IMR-90 (cell line): ENCODE measurements at regions not wholly inside any gene's neighbourhood (a gene's known extent, or its start where the extent isn't known, plus 50 kb on each side); places are given as distances from the start of the nearest gene placed in this dataset.

ENCODE experiments used
- ATAC-seq: fragments of 200-7000 bp; cut with Tn5 transposase; 2 replicates; pipeline ENCODE4 v1.9.1; 2020; ENCODE audit warnings: low read depth, mild to moderate bottlenecking, moderate library complexity
- BruUV-seq: library from RNA; stranded (reverse); fragments of 400-500 nt; replicated peaks from 2 replicates; lab custom pipeline; 2021; lab: Mats Ljungman, UMichigan
- CTCF ChIA-PET: fragments of 300-600 bp; formaldehyde crosslinking; extraction: SDS; loops from one replicate; lab custom pipeline; 2021; ENCODE audit warnings: antibody characterized with exemption; lab: Yijun Ruan, JAX
- POLR2A ChIA-PET: fragments of 300-600 bp; sonication (Branson Sonifier 250); formaldehyde crosslinking; loops from one replicate; lab custom pipeline; 2022; ENCODE audit warnings: antibody characterized with exemption; ENCODE audit not compliant: unreplicated experiment; lab: Charles Lee
- DNase-seq: peaks from one replicate; pipeline ENCODE4 v3.0.0; 2013
- H2AFZ ChIP-seq: replicated peaks from 2 replicates; pipeline ENCODE3; 2013; ENCODE audit warnings: low read length, mild to moderate bottlenecking; ENCODE audit not compliant: poor library complexity
- H2AK5ac ChIP-seq: 2 replicates; pipeline ENCODE4 v1.6.1; 2013; ENCODE audit warnings: low read depth, low read length, inconsistent platforms
- H2AK9ac ChIP-seq: replicated peaks from 2 replicates; pipeline ENCODE3; 2013; ENCODE audit warnings: mild to moderate bottlenecking, low read depth, low read length, moderate library complexity; ENCODE audit not compliant: poor library complexity
- H2BK120ac ChIP-seq: 2 replicates; pipeline ENCODE4 v1.6.1; 2013; ENCODE audit warnings: low read depth, low read length, inconsistent platforms
- H2BK15ac ChIP-seq: 3 replicates; pipeline ENCODE4 v1.6.1; 2013; ENCODE audit warnings: low read depth, low read length, inconsistent platforms
- H2BK20ac ChIP-seq: 2 replicates; pipeline ENCODE4 v1.6.1; 2013; ENCODE audit warnings: low read depth, mild to moderate bottlenecking, inconsistent platforms, low read length, moderate library complexity
- H2BK5ac ChIP-seq: 2 replicates; pipeline ENCODE4 v1.6.1; 2013; ENCODE audit warnings: mild to moderate bottlenecking, low read depth, low read length, inconsistent platforms; ENCODE audit not compliant: poor library complexity, severe bottlenecking
- H3K14ac ChIP-seq: replicated peaks from 2 replicates; pipeline ENCODE4 v1.6.1; 2013; ENCODE audit warnings: low read depth, low read length, inconsistent platforms
- H3K18ac ChIP-seq: 2 replicates; pipeline ENCODE4 v1.6.1; 2013; ENCODE audit warnings: low read depth, low read length, control low read depth
- H3K23ac ChIP-seq: 2 replicates; pipeline ENCODE4 v1.6.1; 2013; ENCODE audit warnings: low read depth, low read length, inconsistent platforms
- H3K27ac ChIP-seq: 2 replicates; pipeline ENCODE4 v1.5.1; 2013; ENCODE audit warnings: mild to moderate bottlenecking, control low read depth, low read length; ENCODE audit not compliant: insufficient read depth
- H3K27me3 ChIP-seq: 2 replicates; pipeline ENCODE4 v1.6.1; 2013; ENCODE audit warnings: low read length; ENCODE audit not compliant: control insufficient read depth, insufficient read depth
- H3K36me3 ChIP-seq: 2 replicates; pipeline ENCODE4 v1.6.1; 2013; ENCODE audit warnings: low read length, mixed read lengths; ENCODE audit not compliant: control insufficient read depth, insufficient read depth
- H3K4ac ChIP-seq: 2 replicates; pipeline ENCODE4 v1.6.1; 2013; ENCODE audit warnings: low read depth, low read length, inconsistent platforms
- H3K4me1 ChIP-seq: 2 replicates; pipeline ENCODE4 v1.6.1; 2013; ENCODE audit warnings: low read length, mixed read lengths; ENCODE audit not compliant: control insufficient read depth, insufficient read depth
- H3K4me2 ChIP-seq: 2 replicates; pipeline ENCODE4 v1.6.1; 2013; ENCODE audit warnings: low read depth, mild to moderate bottlenecking, control low read depth, low read length, moderate library complexity
- H3K4me3 ChIP-seq: 2 replicates; pipeline ENCODE4 v1.5.1; 2013; ENCODE audit warnings: low read depth, mild to moderate bottlenecking, control low read depth, low read length, moderate library complexity; ENCODE audit not compliant: insufficient read depth
- H3K56ac ChIP-seq: 2 replicates; pipeline ENCODE4 v1.6.1; 2013; ENCODE audit warnings: low read length, inconsistent platforms; ENCODE audit not compliant: insufficient read depth; ENCODE audit errors: extremely low read depth
- H3K79me1 ChIP-seq, 2 experiments: 2 replicates each; pipeline ENCODE4 v1.6.1; 2013; ENCODE audit warnings: low read length in 2 of 2, inconsistent platforms in 1 of 2, low read depth in 1 of 2
- H3K9ac ChIP-seq: 2 replicates; pipeline ENCODE4 v1.6.1; 2013; ENCODE audit warnings: low read depth, low read length, control low read depth
- H3K9me1 ChIP-seq: 2 replicates; pipeline ENCODE4 v1.6.1; 2013; ENCODE audit warnings: low read length, inconsistent platforms; ENCODE audit not compliant: insufficient read depth
- H3K9me3 ChIP-seq: 2 replicates; pipeline ENCODE4 v1.6.1; 2013; ENCODE audit warnings: low read length; ENCODE audit not compliant: control insufficient read depth, insufficient read depth
- H4K20me1 ChIP-seq: 2 replicates; pipeline ENCODE4 v1.6.1; 2013; ENCODE audit warnings: low read length, inconsistent platforms; ENCODE audit not compliant: insufficient read depth
- H4K5ac ChIP-seq: 2 replicates; pipeline ENCODE4 v1.6.1; 2013; ENCODE audit warnings: mild to moderate bottlenecking, low read depth, low read length, control low read depth
- H4K8ac ChIP-seq, 2 experiments: 2 replicates each; pipeline ENCODE4 v1.6.1; 2013; ENCODE audit warnings: low read depth in 2 of 2, low read length in 2 of 2, control low read depth in 1 of 2, inconsistent platforms in 1 of 2
- H4K91ac ChIP-seq: 2 replicates; pipeline ENCODE4 v1.6.1; 2013; ENCODE audit warnings: low read depth, low read length, inconsistent platforms; ENCODE audit not compliant: insufficient read depth
- BHLHE40 ChIP-seq: fragments of 150-350 bp; IDR thresholded peaks from 2 replicates; pipeline ENCODE4 v1.6.1; 2016; ENCODE audit warnings: mild to moderate bottlenecking, low read depth, low read length
- WGBS, 2 experiments: methylation state at CpG; one replicate each; pipeline versions ENCODE4 v1.1.5 to v1.1.7; 2013; ENCODE audit warnings: missing lambda C conversion rate in 2 of 2; ENCODE audit not compliant: insufficient read length in 1 of 2; ENCODE audit errors: extremely low coverage in 2 of 2; 5-methylcytosine and 5-hydroxymethylcytosine counted together
- dilution Hi-C: fragments of 300-500 bp; cut with HindIII; formaldehyde crosslinking; loops from one replicate; pipeline ENCODE4 v1.14.3; 2018; ENCODE audit warnings: low sequenced_read_pairs; ENCODE audit not compliant: unreplicated experiment
- in situ Hi-C: fragments of 300-500 bp; cut with MboI; formaldehyde crosslinking; loops from 3 replicates; pipeline ENCODE4 v1.14.3; 2019; ENCODE audit warnings: low sequenced_read_pairs, inconsistent platforms, mixed read lengths
- intact Hi-C: fragments of 100-400 bp; cut with micrococcal nuclease; formaldehyde crosslinking; loops from 2 replicates; pipeline ENCODE4 v1.10.0; 2022
- TF ChIP-seq, protein P1 (sequence below): conservative IDR thresholded peaks from 2 replicates; pipeline ENCODE4 v1.5.1; 2012; ENCODE audit warnings: mild to moderate bottlenecking, low read depth, low read length, improper control_type of control experiment
- TF ChIP-seq, protein P2 (sequence below): fragments of 150-350 bp; IDR thresholded peaks from 2 replicates; pipeline ENCODE4 v1.6.1; 2016; ENCODE audit warnings: low read depth, mild to moderate bottlenecking, low read length, moderate library complexity, borderline replicate concordance

DNA sequence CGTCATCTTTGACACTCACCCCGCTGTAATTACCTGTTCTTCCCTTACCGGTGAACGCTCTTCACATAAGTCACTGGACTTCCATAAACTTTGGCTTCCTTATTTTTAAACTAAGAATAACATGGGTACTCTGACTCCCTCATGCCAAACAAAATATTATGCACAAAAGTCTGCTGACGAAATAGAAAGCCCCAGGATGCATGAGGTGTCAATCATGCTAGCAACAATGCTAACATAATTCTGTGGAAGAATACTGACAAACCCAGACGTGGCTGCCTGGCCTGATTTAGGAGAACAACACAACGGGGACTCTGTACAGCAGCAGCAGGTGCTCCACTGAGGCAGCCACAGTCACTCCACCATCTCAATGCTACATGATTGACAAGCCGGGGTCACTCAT lies 137.5 kb downstream of the CCDC71L start:
- no peak overlapping the region for H3K23ac ChIP-seq
- H2AK5ac ChIP-seq: no peak overlapping the region
- no peak overlapping the region for H4K91ac ChIP-seq
- dilution Hi-C loops: no loop called here
- in situ Hi-C loops: no loop called here
- H3K4me3 ChIP-seq: no peak overlapping the region
- H2BK120ac ChIP-seq: no peak overlapping the region
- no peak for ATAC-seq
- H3K14ac ChIP-seq: no peak overlapping the region
- H3K9me1 ChIP-seq: no peaks in the 10 kb centered on the region
- BruUV-seq: no TSS peak
- H3K36me3 ChIP-seq: no peaks in the 10 kb centered on the region
- H2BK15ac ChIP-seq: no peak overlapping the region
- no peak for DNase-seq
- H2BK20ac ChIP-seq: no peak overlapping the region
- H3K4me2 ChIP-seq: no peak overlapping the region
- ChIA-PET POLR2A (no interaction called here), CTCF (no interaction called here)
- 33% methylated on average over 1 of the region's 8 CpGs; no CpG with 5 or more reads in 1 of the 2 experiments for WGBS, 2 experiments
- H3K4ac ChIP-seq: no peak overlapping the region
- no peaks in the 10 kb centered on the region for H4K20me1 ChIP-seq
- no peak overlapping the region for H2BK5ac ChIP-seq
- H3K18ac ChIP-seq: no peak overlapping the region
- TF ChIP-seq, protein P1, sequence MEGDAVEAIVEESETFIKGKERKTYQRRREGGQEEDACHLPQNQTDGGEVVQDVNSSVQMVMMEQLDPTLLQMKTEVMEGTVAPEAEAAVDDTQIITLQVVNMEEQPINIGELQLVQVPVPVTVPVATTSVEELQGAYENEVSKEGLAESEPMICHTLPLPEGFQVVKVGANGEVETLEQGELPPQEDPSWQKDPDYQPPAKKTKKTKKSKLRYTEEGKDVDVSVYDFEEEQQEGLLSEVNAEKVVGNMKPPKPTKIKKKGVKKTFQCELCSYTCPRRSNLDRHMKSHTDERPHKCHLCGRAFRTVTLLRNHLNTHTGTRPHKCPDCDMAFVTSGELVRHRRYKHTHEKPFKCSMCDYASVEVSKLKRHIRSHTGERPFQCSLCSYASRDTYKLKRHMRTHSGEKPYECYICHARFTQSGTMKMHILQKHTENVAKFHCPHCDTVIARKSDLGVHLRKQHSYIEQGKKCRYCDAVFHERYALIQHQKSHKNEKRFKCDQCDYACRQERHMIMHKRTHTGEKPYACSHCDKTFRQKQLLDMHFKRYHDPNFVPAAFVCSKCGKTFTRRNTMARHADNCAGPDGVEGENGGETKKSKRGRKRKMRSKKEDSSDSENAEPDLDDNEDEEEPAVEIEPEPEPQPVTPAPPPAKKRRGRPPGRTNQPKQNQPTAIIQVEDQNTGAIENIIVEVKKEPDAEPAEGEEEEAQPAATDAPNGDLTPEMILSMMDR: no peak
- TF ChIP-seq, protein P2, sequence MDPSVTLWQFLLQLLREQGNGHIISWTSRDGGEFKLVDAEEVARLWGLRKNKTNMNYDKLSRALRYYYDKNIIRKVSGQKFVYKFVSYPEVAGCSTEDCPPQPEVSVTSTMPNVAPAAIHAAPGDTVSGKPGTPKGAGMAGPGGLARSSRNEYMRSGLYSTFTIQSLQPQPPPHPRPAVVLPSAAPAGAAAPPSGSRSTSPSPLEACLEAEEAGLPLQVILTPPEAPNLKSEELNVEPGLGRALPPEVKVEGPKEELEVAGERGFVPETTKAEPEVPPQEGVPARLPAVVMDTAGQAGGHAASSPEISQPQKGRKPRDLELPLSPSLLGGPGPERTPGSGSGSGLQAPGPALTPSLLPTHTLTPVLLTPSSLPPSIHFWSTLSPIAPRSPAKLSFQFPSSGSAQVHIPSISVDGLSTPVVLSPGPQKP: no peak
- TF ChIP-seq BHLHE40: no peak
- no peak overlapping the region for H3K9ac ChIP-seq
- no peak overlapping the region for H3K56ac ChIP-seq
- intact Hi-C loops: no loop called here
- H4K8ac ChIP-seq: no peak overlapping the region
- H3K9me3 ChIP-seq: no peaks in the 10 kb centered on the region
- H3K27me3 ChIP-seq: peaks cover 6% of the 10 kb centered on the region; the same call in 1 of the 2 replicates
- no peak overlapping the region for H2AFZ ChIP-seq
- H4K5ac ChIP-seq: no peak overlapping the region
- no peak overlapping the region for H3K27ac ChIP-seq
- H3K79me1 ChIP-seq: no peaks in the 10 kb centered on the region
- no peak overlapping the region for H2AK9ac ChIP-seq
- no peaks in the 10 kb centered on the region for H3K4me1 ChIP-seq
